Erythroblast (primary cell): ENCODE measurements at regions not wholly inside any gene's neighbourhood (a gene's known extent, or its start where the extent isn't known, plus 50 kb on each side); places are given as distances from the start of the nearest gene placed in this dataset.

Experiments
- GATA1 ChIP-seq: IDR thresholded peaks from 2 replicates; pipeline ENCODE4 v1.6.1; 2011; ENCODE audit warnings: low read depth, mild to moderate bottlenecking, control low read depth, low read length, moderate library complexity
- POLR2A ChIP-seq: IDR thresholded peaks from 2 replicates; pipeline ENCODE4 v1.6.1; 2011; ENCODE audit warnings: mild to moderate bottlenecking, low read length

GRCh38 chr2:21326152-21326551, 202.4 kb downstream of the TDRD15 start:
- TF ChIP-seq POLR2A, result no peak
- no peak for TF ChIP-seq GATA1
